A673 (cell line): ENCODE measurements at regions not wholly inside any gene's neighbourhood (a gene's known extent, or its start where the extent isn't known, plus 50 kb on each side); places are given as distances from the start of the nearest gene placed in this dataset.

Source experiments
- BruUV-seq: library from RNA; stranded (reverse); fragments of 400-500 nt; replicated peaks from 2 replicates; lab custom pipeline; 2021; lab: Mats Ljungman, UMichigan
- CTCF ChIA-PET: fragments of 300-600 bp; sonication (Branson Sonifier 250); formaldehyde crosslinking; loops from one replicate; lab custom pipeline; 2022; ENCODE audit warnings: antibody characterized with exemption; lab: Charles Lee
- POLR2A ChIA-PET: fragments of 300-600 bp; sonication (Branson Sonifier 250); formaldehyde crosslinking; loops from one replicate; lab custom pipeline; 2022; ENCODE audit warnings: antibody characterized with exemption; ENCODE audit not compliant: low non-redundant PET; lab: Charles Lee
- DNase-seq: peaks from one replicate; pipeline ENCODE4 v3.0.0-alpha.2; 2015; ENCODE audit warnings: low spot score
- H3K27ac ChIP-seq: fragments of 200-600 bp; sonication (generic); 2 replicates; pipeline ENCODE4 v1.5.1; 2016; ENCODE audit warnings: mixed run types, low read depth, mild to moderate bottlenecking, mixed read lengths, antibody characterized with exemption, low read length; ENCODE audit not compliant: poor library complexity, severe bottlenecking
- H3K27me3 ChIP-seq: fragments of 200-600 bp; sonication (generic); replicated peaks from 2 replicates; pipeline ENCODE4 v1.6.1; 2017; ENCODE audit warnings: mixed run types, low read depth, mild to moderate bottlenecking, mixed read lengths, antibody characterized with exemption, low read length; ENCODE audit not compliant: insufficient read depth, poor library complexity
- H3K36me3 ChIP-seq: fragments of 200-600 bp; sonication (generic); 2 replicates; pipeline ENCODE4 v1.6.1; 2016; ENCODE audit warnings: mixed run types, mild to moderate bottlenecking, mixed read lengths, antibody characterized with exemption, low read length; ENCODE audit not compliant: insufficient read depth, poor library complexity, severe bottlenecking
- H3K4me1 ChIP-seq: fragments of 200-600 bp; sonication (generic); 2 replicates; pipeline ENCODE4 v1.6.1; 2017; ENCODE audit warnings: mixed run types, mild to moderate bottlenecking, mixed read lengths, antibody characterized with exemption, low read length; ENCODE audit not compliant: insufficient read depth, poor library complexity, severe bottlenecking
- H3K4me3 ChIP-seq: fragments of 200-600 bp; sonication (generic); 2 replicates; pipeline ENCODE4 v1.5.1; 2016; ENCODE audit warnings: low read depth, mixed run types, mild to moderate bottlenecking, mixed read lengths, low read length; ENCODE audit not compliant: poor library complexity, severe bottlenecking
- H3K9me3 ChIP-seq: fragments of 200-600 bp; sonication (generic); 2 replicates; pipeline ENCODE4 v1.6.1; 2016; ENCODE audit warnings: mixed run types, low read depth, mild to moderate bottlenecking, mixed read lengths, antibody characterized with exemption, low read length; ENCODE audit not compliant: poor library complexity, severe bottlenecking
- CTCF ChIP-seq: fragments of 300-800, 200-600 bp; sonication (generic); conservative IDR thresholded peaks from 2 replicates; pipeline ENCODE4 v1.5.1; 2017; ENCODE audit warnings: low read depth, mild to moderate bottlenecking, antibody characterized with exemption, low read length, moderate library complexity, mixed read lengths
- EZH2 ChIP-seq: fragments of 200-600 bp; sonication (generic); IDR thresholded peaks from 2 replicates; pipeline ENCODE4 v1.6.1; 2017; ENCODE audit warnings: borderline replicate concordance, low read depth, mild to moderate bottlenecking, mixed read lengths, antibody characterized with exemption, low read length; ENCODE audit not compliant: poor library complexity, severe bottlenecking
- intact Hi-C: fragments of 100-400 bp; cut with micrococcal nuclease; formaldehyde crosslinking; loops from one replicate; pipeline ENCODE4 v1.10.0; 2022; ENCODE audit not compliant: unreplicated experiment

- POLR2A ChIA-PET, result interaction anchor here (0.6 kb wide), 1 partner anchor 473 kb away, joined by 3 read pairs; no protein-coding TSS in a partner anchor
- H3K27me3 ChIP-seq, result no peaks in the 10 kb centered on the region
- H3K27ac ChIP-seq, result no peak overlapping the region
- no TSS peak for BruUV-seq
- CTCF ChIA-PET, result no interaction called here
- peaks cover 32% of the 10 kb centered on the region for H3K4me1 ChIP-seq
- no peaks in the 10 kb centered on the region for H3K36me3 ChIP-seq
- no peak overlapping the region for H3K4me3 ChIP-seq
- TF ChIP-seq EZH2 (no peak), CTCF (no peak)
- DNase-seq, result peak; percentile 33
- intact Hi-C loops, result loop anchor here (5.0 to 10.0 kb wide), 2 partner anchors 88 to 966 kb away; no protein-coding TSS in a partner anchor
- H3K9me3 ChIP-seq, result no peaks in the 10 kb centered on the region
Observed at GRCh38 chr6:82088978-82089771, 158.4 kb downstream of the IBTK start.

- H3K27ac ChIP-seq, result no peak overlapping the region
- H3K4me3 ChIP-seq, result no peak overlapping the region
- ChIA-PET POLR2A (no interaction called here), CTCF (no interaction called here)
- H3K4me1 ChIP-seq, result peaks cover 49% of the 10 kb centered on the region
- no TSS peak for BruUV-seq
- no peak for TF ChIP-seq CTCF
- TF ChIP-seq EZH2, result no peak
- no peak for DNase-seq
- H3K9me3 ChIP-seq, result no peaks in the 10 kb centered on the region
- intact Hi-C loops, result loop anchor here (5.0 to 10.0 kb wide), 2 partner anchors 90 to 968 kb away; no protein-coding TSS in a partner anchor
- no peaks in the 10 kb centered on the region for H3K27me3 ChIP-seq
- no peaks in the 10 kb centered on the region for H3K36me3 ChIP-seq
Observed at GRCh38 chr6:82086944-82087343, 160.6 kb downstream of the IBTK start.

- no peaks in the 10 kb centered on the region for H3K9me3 ChIP-seq
- CTCF ChIA-PET, result interaction anchor here (0.5 to 1.6 kb wide), 4 partner anchors 9 to 91 kb away, joined by 3 to 6 read pairs (median 4); no protein-coding TSS in a partner anchor
- H3K4me1 ChIP-seq, result peaks cover 52% of the 10 kb centered on the region
- intact Hi-C loops, result loop anchor here (5.0 to 10.0 kb wide), 2 partner anchors 92 to 969 kb away; no protein-coding TSS in a partner anchor
- no peak for TF ChIP-seq EZH2
- TF ChIP-seq CTCF, result peak; percentile 45; the same call in 1 of the 2 replicates
- peak overlapping the region; percentile 54 for H3K27ac ChIP-seq
- POLR2A ChIA-PET, result interaction anchor here (0.6 kb wide), 1 partner anchor 1110 kb away, joined by 3 read pairs; no protein-coding TSS in a partner anchor
- DNase-seq, result peak; percentile 74
- no peak overlapping the region for H3K4me3 ChIP-seq
- no peaks in the 10 kb centered on the region for H3K36me3 ChIP-seq
- BruUV-seq, result no TSS peak
- no peaks in the 10 kb centered on the region for H3K27me3 ChIP-seq
Observed at GRCh38 chr6:82085701-82086100, 161.8 kb downstream of the IBTK start.
